ENCODE measurements at regions not wholly inside any gene's neighbourhood (a gene's known extent, or its start where the extent isn't known, plus 50 kb on each side); places are given as distances from the start of the nearest gene placed in this dataset.

DNA sequence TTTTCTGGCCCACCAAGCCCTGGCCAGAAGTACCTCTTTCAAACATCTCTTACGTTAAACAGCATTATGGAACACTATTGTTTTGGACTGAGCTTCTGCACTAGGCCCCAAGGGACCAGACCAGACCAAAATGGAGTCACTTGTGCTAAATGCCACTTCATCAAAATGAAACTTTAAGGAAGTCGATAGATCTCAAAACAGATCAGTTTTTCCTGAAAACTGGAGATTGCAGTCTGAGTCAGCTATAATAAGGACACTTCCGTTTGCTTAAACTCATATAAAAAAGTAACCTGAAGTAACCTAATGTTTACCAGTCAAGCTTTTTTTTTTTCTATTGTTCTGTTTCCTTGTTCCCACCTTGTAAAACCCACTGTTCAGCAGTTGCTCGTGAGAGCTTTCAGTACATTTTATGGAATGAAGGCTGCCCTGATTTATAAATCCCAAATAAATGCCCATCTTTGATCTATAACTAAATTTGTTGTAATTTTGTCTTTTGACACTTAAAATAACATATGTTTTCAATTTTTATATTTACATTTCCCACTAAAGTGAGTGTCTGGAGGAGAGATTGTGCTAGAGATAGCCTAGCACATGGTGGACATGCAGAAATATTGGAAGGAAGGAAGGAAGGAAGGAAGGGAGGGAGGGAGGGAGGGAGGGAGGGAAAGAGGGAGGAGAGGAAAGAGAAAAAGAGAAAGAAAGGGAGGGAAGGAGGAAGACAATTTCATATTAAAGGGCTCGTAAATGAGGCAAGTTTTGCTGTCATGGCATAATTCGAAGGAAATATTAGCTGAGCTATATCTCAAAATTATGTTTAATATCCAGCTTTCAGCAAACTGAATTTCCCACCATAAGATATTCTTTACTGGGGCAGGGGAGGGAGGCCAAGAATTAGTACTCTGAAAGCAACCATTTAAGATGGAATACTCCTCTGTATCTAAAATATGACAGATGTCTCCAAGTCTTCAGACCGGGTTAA, 77.0 kb upstream of the CXADR start:
- no peak overlapping the region for H3K14ac ChIP-seq (ENCODE audit: low read length)
- no peak overlapping the region for H4K8ac ChIP-seq (ENCODE audit: low read depth, low read length)
- no peak for DNase-seq (ENCODE audit: low spot score)
- no CpG with 5 or more reads among the region's 7 CpGs for WGBS, 2 donors (ENCODE audit: extremely low coverage in 2 of 2, insufficient read length in 2 of 2, insufficient replicate concordance in 1 of 2)
- H3K27ac ChIP-seq (replicated peaks; ENCODE audit: low read length): no peak overlapping the region
- no peaks in the 10 kb centered on the region for H3K36me3 ChIP-seq (replicated peaks in 1 of 2; ENCODE audit: control insufficient read depth in 2 of 2, insufficient read depth in 2 of 2, low read length in 2 of 2)
- peak overlapping the region; percentile 39 for H2AFZ ChIP-seq (ENCODE audit: low read length)
- no peak overlapping the region for H4K91ac ChIP-seq (ENCODE audit: low read depth, low read length, poor library complexity)
- no peak overlapping the region for H2BK12ac ChIP-seq (ENCODE audit: low read length)
- no peak overlapping the region for H3K4me2 ChIP-seq (ENCODE audit: insufficient read depth, low read length, poor library complexity, severe bottlenecking)
- H3K9me3 ChIP-seq (replicated peaks in 1 of 2; ENCODE audit: control insufficient read depth in 2 of 2, insufficient read depth in 1 of 2, low read depth in 1 of 2, low read length in 2 of 2): no peaks in the 10 kb centered on the region
- no peak overlapping the region for H2BK120ac ChIP-seq (ENCODE audit: low read depth, low read length)
- no peak overlapping the region for H2BK15ac ChIP-seq (ENCODE audit: low read length)
- no peak overlapping the region for H3K18ac ChIP-seq (ENCODE audit: low read length)
- H3K79me1 ChIP-seq (ENCODE audit: low read depth, low read length): no peaks in the 10 kb centered on the region
- no peak overlapping the region for H3K4ac ChIP-seq (ENCODE audit: low read length)
- no peak overlapping the region for H2AK5ac ChIP-seq (ENCODE audit: low read depth, low read length)
- no peak overlapping the region for H3K23ac ChIP-seq (ENCODE audit: low read depth, low read length, poor library complexity)
- H3K9ac ChIP-seq (ENCODE audit: low read depth, low read length, poor library complexity): no peak overlapping the region
- H3K27me3 ChIP-seq (ENCODE audit: control insufficient read depth in 3 of 3, insufficient read depth in 3 of 3, low read depth in 1 of 3, low read length in 3 of 3): no peaks in the 10 kb centered on the region
- no peak overlapping the region for H2BK5ac ChIP-seq (ENCODE audit: low read length)
- H3K4me1 ChIP-seq (ENCODE audit: control insufficient read depth in 2 of 2, insufficient read depth in 1 of 2, low read depth in 1 of 2, low read length in 2 of 2): peaks cover 6 to 12% of the 10 kb centered on the region in 2 donors
- H3K4me3 ChIP-seq (ENCODE audit: low read length in 2 of 2): no peak overlapping the region

DNA sequence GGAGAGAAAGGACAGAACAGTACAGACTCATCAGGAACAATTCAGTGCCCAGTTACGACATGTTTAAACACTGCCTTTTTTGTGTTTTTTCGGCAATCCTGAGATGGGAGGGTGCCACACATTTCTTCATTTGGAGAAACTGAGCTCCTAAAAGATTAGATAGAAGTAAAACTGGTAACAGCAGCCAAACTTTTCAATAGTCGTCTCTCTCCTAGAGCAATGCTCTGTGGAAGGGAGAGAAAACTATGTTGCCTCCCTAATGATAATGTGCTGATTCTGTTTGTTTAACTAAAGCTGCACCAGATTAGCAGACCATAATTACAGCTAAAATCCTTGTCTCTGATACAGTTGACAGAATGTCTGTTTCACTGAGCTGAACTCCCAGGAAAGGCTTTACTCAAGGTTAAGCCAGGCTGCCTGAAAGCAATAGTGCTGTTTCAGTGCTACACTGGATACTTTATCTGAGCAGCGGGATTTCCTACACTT, 76.2 kb upstream of the CXADR start:
- H3K4me1 ChIP-seq (ENCODE audit: control insufficient read depth in 2 of 2, insufficient read depth in 1 of 2, low read depth in 1 of 2, low read length in 2 of 2): peaks cover 10 to 16% of the 10 kb centered on the region in 2 donors
- no peak overlapping the region for H3K9ac ChIP-seq (ENCODE audit: low read depth, low read length, poor library complexity)
- no peaks in the 10 kb centered on the region for H3K36me3 ChIP-seq (replicated peaks in 1 of 2; ENCODE audit: control insufficient read depth in 2 of 2, insufficient read depth in 2 of 2, low read length in 2 of 2)
- no peak overlapping the region for H2AFZ ChIP-seq (ENCODE audit: low read length)
- no peak overlapping the region for H2BK120ac ChIP-seq (ENCODE audit: low read depth, low read length)
- no peak overlapping the region for H3K4ac ChIP-seq (ENCODE audit: low read length)
- H4K8ac ChIP-seq (ENCODE audit: low read depth, low read length): no peak overlapping the region
- H3K27me3 ChIP-seq (ENCODE audit: control insufficient read depth in 3 of 3, insufficient read depth in 3 of 3, low read depth in 1 of 3, low read length in 3 of 3): no peaks in the 10 kb centered on the region
- no peak overlapping the region for H4K91ac ChIP-seq (ENCODE audit: low read depth, low read length, poor library complexity)
- no CpG with 5 or more reads among the region's 4 CpGs for WGBS, 2 donors (ENCODE audit: extremely low coverage in 2 of 2, insufficient read length in 2 of 2, insufficient replicate concordance in 1 of 2)
- H2BK12ac ChIP-seq (ENCODE audit: low read length): no peak overlapping the region
- no peak overlapping the region for H2BK15ac ChIP-seq (ENCODE audit: low read length)
- H3K18ac ChIP-seq (ENCODE audit: low read length): no peak overlapping the region
- no peak overlapping the region for H3K23ac ChIP-seq (ENCODE audit: low read depth, low read length, poor library complexity)
- no peaks in the 10 kb centered on the region for H3K9me3 ChIP-seq (replicated peaks in 1 of 2; ENCODE audit: control insufficient read depth in 2 of 2, insufficient read depth in 1 of 2, low read depth in 1 of 2, low read length in 2 of 2)
- H2BK5ac ChIP-seq (ENCODE audit: low read length): no peak overlapping the region
- H3K4me3 ChIP-seq (ENCODE audit: low read length in 2 of 2): no peak overlapping the region
- no peak overlapping the region for H3K4me2 ChIP-seq (ENCODE audit: insufficient read depth, low read length, poor library complexity, severe bottlenecking)
- H2AK5ac ChIP-seq (ENCODE audit: low read depth, low read length): no peak overlapping the region
- no peaks in the 10 kb centered on the region for H3K79me1 ChIP-seq (ENCODE audit: low read depth, low read length)
- no peak overlapping the region for H3K14ac ChIP-seq (ENCODE audit: low read length)
- H3K27ac ChIP-seq (replicated peaks; ENCODE audit: low read length): no peak overlapping the region
- no peak for DNase-seq (ENCODE audit: low spot score)

DNA sequence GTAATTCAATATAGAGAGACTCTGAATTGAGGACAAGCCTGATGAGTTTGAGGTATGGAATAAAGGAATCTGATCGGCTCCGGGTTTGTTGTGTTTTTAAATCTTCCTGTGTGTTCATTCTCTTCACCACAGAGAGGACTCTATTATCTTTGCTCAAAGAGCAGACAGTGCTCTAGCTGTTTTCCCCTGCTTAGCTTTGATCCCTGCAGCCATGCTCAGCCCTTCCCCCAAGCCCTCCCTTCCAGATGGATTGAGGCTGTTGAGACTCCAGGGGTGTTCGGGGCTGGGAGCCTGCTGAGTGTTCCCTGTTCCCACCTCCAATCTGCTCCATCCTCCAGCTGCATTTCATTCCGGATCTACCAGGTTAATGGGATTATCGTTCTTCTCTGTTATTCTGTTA, 74.2 kb upstream of the CXADR start:
- H3K4me3 ChIP-seq (ENCODE audit: low read length in 2 of 2): no peak overlapping the region
- no peak overlapping the region for H3K4me2 ChIP-seq (ENCODE audit: insufficient read depth, low read length, poor library complexity, severe bottlenecking)
- no peak overlapping the region for H3K14ac ChIP-seq (ENCODE audit: low read length)
- WGBS, 2 donors (ENCODE audit: extremely low coverage in 2 of 2, insufficient read length in 2 of 2, insufficient replicate concordance in 1 of 2): no CpG with 5 or more reads among the region's 5 CpGs
- no peak overlapping the region for H2BK5ac ChIP-seq (ENCODE audit: low read length)
- no peak overlapping the region for H2BK12ac ChIP-seq (ENCODE audit: low read length)
- no peak overlapping the region for H4K91ac ChIP-seq (ENCODE audit: low read depth, low read length, poor library complexity)
- H3K27ac ChIP-seq (replicated peaks; ENCODE audit: low read length): peak overlapping the region; percentile 57
- peaks cover 13 to 21% of the 10 kb centered on the region in 2 donors for H3K4me1 ChIP-seq (ENCODE audit: control insufficient read depth in 2 of 2, insufficient read depth in 1 of 2, low read depth in 1 of 2, low read length in 2 of 2)
- H3K23ac ChIP-seq (ENCODE audit: low read depth, low read length, poor library complexity): no peak overlapping the region
- peak; percentile 78 for DNase-seq (ENCODE audit: low spot score)
- no peak overlapping the region for H2BK120ac ChIP-seq (ENCODE audit: low read depth, low read length)
- H3K4ac ChIP-seq (ENCODE audit: low read length): no peak overlapping the region
- no peaks in the 10 kb centered on the region for H3K9me3 ChIP-seq (replicated peaks in 1 of 2; ENCODE audit: control insufficient read depth in 2 of 2, insufficient read depth in 1 of 2, low read depth in 1 of 2, low read length in 2 of 2)
- no peaks in the 10 kb centered on the region for H3K36me3 ChIP-seq (replicated peaks in 1 of 2; ENCODE audit: control insufficient read depth in 2 of 2, insufficient read depth in 2 of 2, low read length in 2 of 2)
- no peak overlapping the region for H4K8ac ChIP-seq (ENCODE audit: low read depth, low read length)
- H3K27me3 ChIP-seq (ENCODE audit: control insufficient read depth in 3 of 3, insufficient read depth in 3 of 3, low read depth in 1 of 3, low read length in 3 of 3): no peaks in the 10 kb centered on the region
- H2AFZ ChIP-seq (ENCODE audit: low read length): peak overlapping the region; percentile 30
- no peak overlapping the region for H2BK15ac ChIP-seq (ENCODE audit: low read length)
- no peak overlapping the region for H2AK5ac ChIP-seq (ENCODE audit: low read depth, low read length)
- H3K79me1 ChIP-seq (ENCODE audit: low read depth, low read length): no peaks in the 10 kb centered on the region
- H3K9ac ChIP-seq (ENCODE audit: low read depth, low read length, poor library complexity): no peak overlapping the region
- H3K18ac ChIP-seq (ENCODE audit: low read length): no peak overlapping the region

DNA sequence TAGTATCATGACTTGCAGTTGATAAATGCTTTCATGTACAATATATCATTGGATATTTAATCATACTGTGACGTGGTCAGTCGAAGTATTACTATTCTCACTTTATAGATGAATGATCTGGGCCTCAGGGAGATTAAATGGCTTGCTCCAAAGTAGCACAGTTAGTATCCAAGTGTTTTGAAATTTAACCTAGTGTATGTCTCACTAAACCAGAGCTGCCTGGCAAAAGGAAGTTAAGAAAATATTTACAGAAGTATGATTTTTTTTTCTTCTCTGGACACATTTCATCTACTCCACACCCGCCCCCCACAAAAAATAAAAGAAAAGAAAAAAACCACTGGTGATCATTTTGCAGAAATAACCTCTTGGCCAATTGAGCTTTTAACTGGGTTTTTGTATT, 71.9 kb upstream of the CXADR start:
- no peak overlapping the region for H2AK5ac ChIP-seq (ENCODE audit: low read depth, low read length)

More for the DNA sequence above, 71.9 kb upstream of the CXADR start:
- Histone ChIP-seq H3K4me1 (ENCODE audit: control insufficient read depth in 2 of 2, insufficient read depth in 1 of 2, low read depth in 1 of 2, low read length in 2 of 2) (peaks cover 11 to 21% of the 10 kb centered on the region in 2 donors), H2BK12ac (ENCODE audit: low read length) (no peak overlapping the region), H3K4ac (ENCODE audit: low read length) (no peak overlapping the region), H3K27ac (replicated peaks; ENCODE audit: low read length) (no peak overlapping the region), H3K4me2 (ENCODE audit: insufficient read depth, low read length, poor library complexity, severe bottlenecking) (no peak overlapping the region), H3K36me3 (replicated peaks in 1 of 2; ENCODE audit: control insufficient read depth in 2 of 2, insufficient read depth in 2 of 2, low read length in 2 of 2) (no peaks in the 10 kb centered on the region), H3K79me1 (ENCODE audit: low read depth, low read length) (no peaks in the 10 kb centered on the region), H2AFZ (ENCODE audit: low read length) (no peak overlapping the region), H3K23ac (ENCODE audit: low read depth, low read length, poor library complexity) (no peak overlapping the region), H3K9ac (ENCODE audit: low read depth, low read length, poor library complexity) (no peak overlapping the region), H3K9me3 (replicated peaks in 1 of 2; ENCODE audit: control insufficient read depth in 2 of 2, insufficient read depth in 1 of 2, low read depth in 1 of 2, low read length in 2 of 2) (no peaks in the 10 kb centered on the region), H3K18ac (ENCODE audit: low read length) (no peak overlapping the region), H2BK5ac (ENCODE audit: low read length) (no peak overlapping the region), H2BK120ac (ENCODE audit: low read depth, low read length) (no peak overlapping the region), H2BK15ac (ENCODE audit: low read length) (no peak overlapping the region), H3K14ac (ENCODE audit: low read length) (no peak overlapping the region), H4K8ac (ENCODE audit: low read depth, low read length) (no peak overlapping the region), H3K4me3 (ENCODE audit: low read length in 2 of 2) (no peak overlapping the region), H4K91ac (ENCODE audit: low read depth, low read length, poor library complexity) (no peak overlapping the region), H3K27me3 (ENCODE audit: control insufficient read depth in 3 of 3, insufficient read depth in 3 of 3, low read depth in 1 of 3, low read length in 3 of 3) (no peaks in the 10 kb centered on the region)
- no peak for DNase-seq (ENCODE audit: low spot score)
- no CpG with 5 or more reads among the region's 3 CpGs for WGBS, 2 donors (ENCODE audit: extremely low coverage in 2 of 2, insufficient read length in 2 of 2, insufficient replicate concordance in 1 of 2)

All from neuronal stem cell (in vitro differentiated cells).